HEK293 (cell line): ENCODE measurements at regions not wholly inside any gene's neighbourhood (a gene's known extent, or its start where the extent isn't known, plus 50 kb on each side); places are given as distances from the start of the nearest gene placed in this dataset.

ENCODE experiments used
- CTCF ChIP-seq: fragments of 450-650 bp; formaldehyde crosslinking; IDR thresholded peaks from 2 replicates; pipeline ENCODE4 v1.5.1; 2016; ENCODE audit warnings: missing biosample characterization, missing genetic modification characterization
- MZF1 ChIP-seq: fragments of 450-650 bp; formaldehyde crosslinking; IDR thresholded peaks from 2 replicates; pipeline ENCODE4 v1.5.1; 2017; ENCODE audit warnings: missing biosample characterization, missing genetic modification characterization, borderline replicate concordance
- ZBTB21 ChIP-seq: fragments of 450-650 bp; formaldehyde crosslinking; IDR thresholded peaks from 2 replicates; pipeline ENCODE4 v1.5.1; 2017; ENCODE audit warnings: missing biosample characterization, missing genetic modification characterization
- ZNF138 ChIP-seq: fragments of 450-650 bp; formaldehyde crosslinking; IDR thresholded peaks from 2 replicates; pipeline ENCODE4 v1.5.1; 2016; ENCODE audit warnings: missing biosample characterization, missing genetic modification characterization, borderline replicate concordance
- ZNF274 ChIP-seq, 2 experiments: fragments of 200-500 bp in 1 of 2; fragments of 450-650 bp in 1 of 2; sonication (Bioruptor generic) in 1 of 2; formaldehyde crosslinking in 1 of 2; IDR thresholded peaks; 2 replicates each; pipeline versions ENCODE4 v1.5.1 to v1.6.1; 2014 to 2016; ENCODE audit warnings: borderline replicate concordance in 1 of 2, inconsistent platforms in 1 of 2, low read length in 1 of 2, missing biosample characterization in 1 of 2, missing genetic modification characterization in 1 of 2
- ZNF629 ChIP-seq: fragments of 450-650 bp; formaldehyde crosslinking; IDR thresholded peaks from 2 replicates; pipeline ENCODE4 v1.5.1; 2017; ENCODE audit warnings: missing biosample characterization, missing genetic modification characterization
- ZNF639 ChIP-seq: fragments of 450-650 bp; formaldehyde crosslinking; IDR thresholded peaks from 2 replicates; pipeline ENCODE4 v1.5.1; 2016; ENCODE audit warnings: missing biosample characterization, missing genetic modification characterization

- no peak for TF ChIP-seq ZNF629
- no peak for TF ChIP-seq ZNF138 (tag by site-specific recombination)
- TF ChIP-seq ZNF274 (IDR thresholded peaks at IDR 0.05; ENCODE audit: low read length), result no peak
- no peak for TF ChIP-seq ZNF274 (tag by site-specific recombination; IDR thresholded peaks at IDR 0.05; ENCODE audit: borderline replicate concordance)
- no peak for TF ChIP-seq MZF1 (tag by site-specific recombination)
- TF ChIP-seq CTCF (tag by site-specific recombination), result no peak
- no peak for TF ChIP-seq ZBTB21 (tag by site-specific recombination)
- TF ChIP-seq ZNF639 (tag by site-specific recombination), result no peak
Observed at GRCh38 chr3:5690904-5691532, 503.5 kb downstream of the EDEM1 start.
